GM10266 (cell line): ENCODE measurements at regions not wholly inside any gene's neighbourhood (a gene's known extent, or its start where the extent isn't known, plus 50 kb on each side); places are given as distances from the start of the nearest gene placed in this dataset.

Source experiments
- DNase-seq: peaks from one replicate; pipeline ENCODE4 v3.0.0; 2012; ENCODE audit errors: extremely low spot score
- CTCF ChIP-seq: IDR thresholded peaks from 2 replicates; pipeline ENCODE4 v1.5.1; 2012; ENCODE audit warnings: mild to moderate bottlenecking, low read depth; ENCODE audit not compliant: control insufficient read depth, insufficient read depth; ENCODE audit errors: missing control alignments

- no peak for DNase-seq
- no peak for TF ChIP-seq CTCF
These were observed 96.1 kb upstream of the DPT start for GRCh38 chr1:168825129-168825528.

GRCh38 chr1:168825820-168826219 is 96.8 kb upstream of the DPT start:
- no peak for DNase-seq
- TF ChIP-seq CTCF: no peak

GRCh38 chr1:168826269-168826668 is 97.3 kb upstream of the DPT start:
- TF ChIP-seq CTCF: no peak
- no peak for DNase-seq

- no peak for TF ChIP-seq CTCF
- no peak for DNase-seq
These were observed 98.6 kb upstream of the DPT start for GRCh38 chr1:168827557-168827956.

- DNase-seq: no peak
- TF ChIP-seq CTCF: no peak
These were observed 100.9 kb upstream of the DPT start for GRCh38 chr1:168829876-168830275.

- DNase-seq: no peak
- no peak for TF ChIP-seq CTCF
These were observed 101.6 kb upstream of the DPT start for GRCh38 chr1:168830562-168830961.

GRCh38 chr1:168832661-168833060 is 103.7 kb upstream of the DPT start:
- no peak for DNase-seq
- no peak for TF ChIP-seq CTCF
